ENCODE measurements at regions not wholly inside any gene's neighbourhood (a gene's known extent, or its start where the extent isn't known, plus 50 kb on each side); places are given as distances from the start of the nearest gene placed in this dataset.
"Not testable (repeated sequence)": the region's sequence is repeated elsewhere in the genome, so short reads cannot be mapped to it uniquely, and the experiment has no call there.

DNA sequence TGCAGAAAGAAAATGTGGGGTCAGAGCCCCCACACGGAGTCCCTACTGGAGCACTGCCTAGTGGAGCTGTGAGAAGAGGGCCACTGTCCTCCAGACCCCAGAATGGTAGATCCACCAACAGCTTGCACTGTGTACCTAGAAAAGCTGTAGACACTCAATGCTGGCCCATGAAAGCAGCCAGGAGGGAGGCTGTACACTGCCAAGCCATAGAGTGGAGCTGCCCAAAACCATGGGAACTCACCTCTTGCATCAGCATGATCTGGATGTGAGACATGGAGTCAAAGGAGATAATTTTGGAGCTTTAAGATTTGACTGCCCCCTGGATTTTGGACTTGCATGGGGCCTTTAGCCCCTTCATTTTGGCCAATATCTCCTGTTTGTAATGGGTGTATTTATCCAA lies 452.3 kb downstream of the MRPL39 start:
- CTCF ChIA-PET; H3K4me3 Mint-ChIP-seq; POLR2A ChIA-PET; H3K36me3 Mint-ChIP-seq; H3K27ac Mint-ChIP-seq; H3K9me3 ChIP-seq (ENCODE audit: control insufficient read depth in 2 of 3, low read length in 3 of 3); H3K36me3 ChIP-seq (ENCODE audit: control insufficient read depth in 2 of 3, insufficient read depth in 3 of 3, low read length in 3 of 3); H3K4me1 Mint-ChIP-seq; H3K4me3 ChIP-seq (ENCODE audit: low read length); DNase-seq; intact Hi-C loops (cut with micrococcal nuclease); H3K27me3 ChIP-seq (ENCODE audit: control insufficient read depth in 2 of 2, insufficient read depth in 2 of 2, low read length in 2 of 2); ATAC-seq; H3K4me1 ChIP-seq (ENCODE audit: control insufficient read depth in 2 of 2, insufficient read depth in 2 of 2, low read length in 2 of 2); H3K27ac ChIP-seq (ENCODE audit: low read depth, low read length); H3K27me3 Mint-ChIP-seq: not testable (repeated sequence)
- peaks cover 0 to 11% (median 3%) of the 10 kb centered on the region in 11 donors for H3K9me3 Mint-ChIP-seq

DNA sequence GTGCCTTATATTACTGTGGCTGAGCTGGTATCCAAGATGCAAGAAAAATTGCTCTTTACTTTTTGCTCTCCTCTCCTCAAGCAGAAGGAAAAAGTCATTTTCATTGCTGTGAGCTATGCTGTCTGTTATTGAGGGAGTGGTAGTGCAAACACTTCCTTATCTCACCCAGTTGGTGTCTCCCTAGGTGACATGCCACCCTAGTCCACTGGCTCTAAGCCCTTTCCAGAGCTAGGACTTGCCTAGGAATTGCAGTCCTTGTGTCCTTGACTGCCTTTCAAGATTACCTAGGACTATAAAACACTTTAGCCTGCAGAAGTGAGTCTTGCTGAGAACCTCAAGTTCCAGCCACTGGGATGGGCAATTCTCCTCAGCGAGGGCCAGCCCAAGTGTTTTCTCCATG lies 458.3 kb downstream of the MRPL39 start:
- Histone ChIP-seq H3K9me3 (ENCODE audit: control insufficient read depth in 2 of 3, low read length in 3 of 3) (no peaks in the 10 kb centered on the region), H3K36me3 (ENCODE audit: control insufficient read depth in 2 of 3, insufficient read depth in 3 of 3, low read length in 3 of 3) (no peaks in the 10 kb centered on the region), H3K4me3 (ENCODE audit: low read length) (no peak overlapping the region), H3K27ac (ENCODE audit: low read depth, low read length) (no peak overlapping the region), H3K27me3 (ENCODE audit: control insufficient read depth in 2 of 2, insufficient read depth in 2 of 2, low read length in 2 of 2) (no peaks in the 10 kb centered on the region), H3K4me1 (ENCODE audit: control insufficient read depth in 2 of 2, insufficient read depth in 2 of 2, low read length in 2 of 2) (no peaks in the 10 kb centered on the region)
- ATAC-seq (no peak), DNase-seq (no peak)
- Mint-ChIP-seq H3K27ac (no peak overlapping the region), H3K27me3 (peaks cover 0 to 5% (median 0%) of the 10 kb centered on the region in 5 donors), H3K9me3 (peaks cover 0 to 7% (median 2%) of the 10 kb centered on the region in 11 donors), H3K4me3 (no peak overlapping the region), H3K36me3 (no peaks in the 10 kb centered on the region), H3K4me1 (no peaks in the 10 kb centered on the region)
- intact Hi-C loops (cut with micrococcal nuclease), result no loop called here
- CTCF ChIA-PET, result no interaction called here
- POLR2A ChIA-PET, result no interaction called here

DNA sequence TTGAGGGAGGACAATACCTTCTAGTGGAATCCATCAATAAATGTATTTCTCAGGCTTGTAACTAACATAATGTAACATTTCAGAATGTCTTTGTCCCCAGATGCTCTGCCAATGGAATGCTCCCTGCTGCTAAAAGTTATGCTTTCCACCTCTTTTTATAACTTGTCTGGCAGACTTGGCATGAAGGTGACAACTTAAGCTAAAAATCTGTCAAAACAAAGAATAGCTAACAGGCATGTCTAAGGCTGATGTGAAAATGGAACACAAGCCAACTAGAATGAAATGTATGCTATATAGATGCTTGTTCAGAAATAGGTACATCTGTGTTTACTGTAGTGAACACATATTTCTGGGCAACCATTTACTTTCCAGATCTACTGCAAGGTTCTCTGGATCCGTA lies 467.9 kb downstream of the MRPL39 start:
- H3K4me3 ChIP-seq (ENCODE audit: low read length), result no peak overlapping the region
- H3K36me3 ChIP-seq (ENCODE audit: control insufficient read depth in 2 of 3, insufficient read depth in 3 of 3, low read length in 3 of 3), result no peaks in the 10 kb centered on the region
- no peak overlapping the region for H3K27ac ChIP-seq (ENCODE audit: low read depth, low read length)
- ATAC-seq (no peak), DNase-seq (no peak)
- Mint-ChIP-seq H3K9me3 (peaks cover 0 to 6% (median 2%) of the 10 kb centered on the region in 11 donors), H3K36me3 (no peaks in the 10 kb centered on the region), H3K27ac (no peak overlapping the region), H3K4me3 (no peak overlapping the region), H3K27me3 (no peaks in the 10 kb centered on the region), H3K4me1 (no peaks in the 10 kb centered on the region)
- ChIA-PET POLR2A (no interaction called here), CTCF (no interaction called here)
- H3K4me1 ChIP-seq (ENCODE audit: control insufficient read depth in 2 of 2, insufficient read depth in 2 of 2, low read length in 2 of 2), result no peaks in the 10 kb centered on the region
- H3K27me3 ChIP-seq (ENCODE audit: control insufficient read depth in 2 of 2, insufficient read depth in 2 of 2, low read length in 2 of 2), result no peaks in the 10 kb centered on the region
- H3K9me3 ChIP-seq (ENCODE audit: control insufficient read depth in 2 of 3, low read length in 3 of 3), result no peaks in the 10 kb centered on the region
- intact Hi-C loops (cut with micrococcal nuclease), result no loop called here

DNA sequence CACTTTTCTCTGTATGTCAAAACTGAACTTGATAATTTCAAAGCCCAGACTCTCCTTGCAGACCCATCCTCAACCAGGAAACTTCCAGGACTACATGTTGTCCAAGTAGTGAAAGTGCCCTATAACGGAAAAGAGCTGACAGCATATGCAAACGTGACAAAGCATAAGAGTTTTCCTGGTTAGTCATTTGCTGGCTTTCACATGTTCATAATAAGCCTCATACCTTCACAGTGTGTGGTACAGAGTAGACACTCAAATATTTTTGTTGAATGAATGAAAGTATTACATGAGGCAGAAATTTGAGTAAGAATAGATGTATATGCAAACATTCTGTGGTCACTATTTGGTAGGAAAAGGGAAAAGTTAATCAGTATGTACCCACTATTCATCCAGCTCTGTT lies 473.3 kb downstream of the MRPL39 start:
- no peaks in the 10 kb centered on the region for H3K9me3 ChIP-seq (ENCODE audit: control insufficient read depth in 2 of 3, low read length in 3 of 3)
- no peaks in the 10 kb centered on the region for H3K27me3 ChIP-seq (ENCODE audit: control insufficient read depth in 2 of 2, insufficient read depth in 2 of 2, low read length in 2 of 2)
- no peak overlapping the region for H3K4me3 ChIP-seq (ENCODE audit: low read length)
- H3K36me3 ChIP-seq (ENCODE audit: control insufficient read depth in 2 of 3, insufficient read depth in 3 of 3, low read length in 3 of 3), result no peaks in the 10 kb centered on the region
- Mint-ChIP-seq H3K4me1 (no peaks in the 10 kb centered on the region), H3K9me3 (peaks cover 0 to 13% (median 0%) of the 10 kb centered on the region in 11 donors), H3K36me3 (no peaks in the 10 kb centered on the region), H3K27ac (no peak overlapping the region), H3K4me3 (no peak overlapping the region), H3K27me3 (no peaks in the 10 kb centered on the region)
- H3K4me1 ChIP-seq (ENCODE audit: control insufficient read depth in 2 of 2, insufficient read depth in 2 of 2, low read length in 2 of 2), result no peaks in the 10 kb centered on the region
- intact Hi-C loops (cut with micrococcal nuclease), result no loop called here
- ChIA-PET POLR2A (no interaction called here), CTCF (no interaction called here)
- DNase-seq (no peak), ATAC-seq (no peak)
- H3K27ac ChIP-seq (ENCODE audit: low read depth, low read length), result no peak overlapping the region

DNA sequence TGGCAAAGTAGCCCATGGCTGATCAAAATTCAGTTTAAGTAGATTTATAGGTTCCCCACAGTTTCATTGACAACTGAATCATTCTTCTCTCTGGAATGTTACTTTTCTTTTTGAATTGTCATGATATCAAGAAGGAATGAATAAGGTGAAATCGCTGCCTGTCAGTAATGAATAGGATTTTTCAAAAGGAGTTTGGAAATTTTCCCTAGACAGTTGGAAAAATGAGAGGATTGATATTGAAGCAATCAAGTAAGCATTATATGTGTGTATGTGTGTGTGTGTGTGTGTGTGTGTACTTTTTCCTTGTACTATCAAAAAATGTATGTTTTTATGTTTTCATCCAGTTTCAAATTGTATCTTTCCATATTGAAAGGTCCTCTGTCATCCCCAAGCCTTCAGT lies 479.5 kb downstream of the MRPL39 start:
- Histone ChIP-seq H3K9me3 (ENCODE audit: control insufficient read depth in 2 of 3, low read length in 3 of 3) (no peaks in the 10 kb centered on the region), H3K27ac (ENCODE audit: low read depth, low read length) (no peak overlapping the region), H3K36me3 (ENCODE audit: control insufficient read depth in 2 of 3, insufficient read depth in 3 of 3, low read length in 3 of 3) (no peaks in the 10 kb centered on the region), H3K27me3 (ENCODE audit: control insufficient read depth in 2 of 2, insufficient read depth in 2 of 2, low read length in 2 of 2) (no peaks in the 10 kb centered on the region), H3K4me1 (ENCODE audit: control insufficient read depth in 2 of 2, insufficient read depth in 2 of 2, low read length in 2 of 2) (no peaks in the 10 kb centered on the region), H3K4me3 (ENCODE audit: low read length) (no peak overlapping the region)
- DNase-seq (no peak), ATAC-seq (no peak)
- Mint-ChIP-seq H3K4me3 (no peak overlapping the region), H3K9me3 (peaks cover 0 to 9% (median 0%) of the 10 kb centered on the region in 11 donors), H3K36me3 (no peaks in the 10 kb centered on the region), H3K27me3 (no peaks in the 10 kb centered on the region), H3K4me1 (no peaks in the 10 kb centered on the region), H3K27ac (no peak overlapping the region)
- ChIA-PET POLR2A (no interaction called here), CTCF (no interaction called here)
- intact Hi-C loops (cut with micrococcal nuclease), result no loop called here

DNA sequence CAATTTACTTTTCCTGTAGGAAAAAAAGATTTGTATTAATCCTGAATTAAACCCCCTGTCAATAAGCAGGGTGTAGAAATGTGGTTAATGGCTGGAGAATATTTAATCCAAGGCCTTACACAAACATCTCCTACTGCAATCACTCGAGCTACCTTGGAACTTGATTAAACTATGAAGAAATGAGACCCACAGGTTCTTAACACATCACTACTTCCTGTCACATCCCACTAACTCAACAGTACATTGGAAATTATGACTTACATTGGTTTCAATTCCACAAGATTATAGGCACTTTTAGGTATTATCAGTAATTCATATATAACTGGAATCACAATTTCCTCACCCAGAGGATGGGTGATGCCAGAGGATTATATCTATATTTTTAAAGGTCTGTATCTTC lies 480.3 kb downstream of the MRPL39 start:
- Histone ChIP-seq H3K9me3 (ENCODE audit: control insufficient read depth in 2 of 3, low read length in 3 of 3) (no peaks in the 10 kb centered on the region), H3K27ac (ENCODE audit: low read depth, low read length) (no peak overlapping the region), H3K36me3 (ENCODE audit: control insufficient read depth in 2 of 3, insufficient read depth in 3 of 3, low read length in 3 of 3) (no peaks in the 10 kb centered on the region), H3K4me3 (ENCODE audit: low read length) (no peak overlapping the region), H3K27me3 (ENCODE audit: control insufficient read depth in 2 of 2, insufficient read depth in 2 of 2, low read length in 2 of 2) (no peaks in the 10 kb centered on the region), H3K4me1 (ENCODE audit: control insufficient read depth in 2 of 2, insufficient read depth in 2 of 2, low read length in 2 of 2) (no peaks in the 10 kb centered on the region)
- CTCF ChIA-PET, result no interaction called here
- Mint-ChIP-seq H3K4me3 (no peak overlapping the region), H3K27ac (no peak overlapping the region), H3K4me1 (no peaks in the 10 kb centered on the region), H3K27me3 (no peaks in the 10 kb centered on the region), H3K9me3 (peaks cover 0 to 9% (median 0%) of the 10 kb centered on the region in 11 donors), H3K36me3 (no peaks in the 10 kb centered on the region)
- POLR2A ChIA-PET, result no interaction called here
- no peak for DNase-seq
- no peak for ATAC-seq
- intact Hi-C loops (cut with micrococcal nuclease), result no loop called here

DNA sequence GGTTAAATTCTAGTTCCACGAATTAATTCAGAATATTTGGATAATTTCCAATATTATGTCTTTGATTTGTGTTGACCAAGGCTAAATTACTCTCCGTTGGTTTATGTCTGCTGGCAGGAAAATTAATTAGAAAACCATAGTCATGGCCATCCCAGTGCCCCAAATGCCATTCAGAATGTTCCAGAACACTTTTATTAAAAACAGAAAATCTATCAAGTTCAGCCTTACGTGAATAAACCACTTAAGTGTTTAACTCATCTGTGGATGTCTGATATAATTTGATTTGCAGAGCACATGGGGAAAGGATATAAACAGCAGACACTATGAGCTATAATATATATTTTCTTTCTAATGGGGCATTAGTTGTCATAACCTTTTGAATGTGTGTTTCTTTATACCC lies 480.7 kb downstream of the MRPL39 start:
- Mint-ChIP-seq H3K4me3 (no peak overlapping the region), H3K27me3 (no peaks in the 10 kb centered on the region), H3K36me3 (no peaks in the 10 kb centered on the region), H3K4me1 (no peaks in the 10 kb centered on the region), H3K9me3 (peaks cover 0 to 5% (median 0%) of the 10 kb centered on the region in 11 donors), H3K27ac (no peak overlapping the region)
- POLR2A ChIA-PET, result no interaction called here
- ATAC-seq (no peak), DNase-seq (no peak)
- intact Hi-C loops (cut with micrococcal nuclease), result no loop called here
- Histone ChIP-seq H3K4me1 (ENCODE audit: control insufficient read depth in 2 of 2, insufficient read depth in 2 of 2, low read length in 2 of 2) (no peaks in the 10 kb centered on the region), H3K27me3 (ENCODE audit: control insufficient read depth in 2 of 2, insufficient read depth in 2 of 2, low read length in 2 of 2) (no peaks in the 10 kb centered on the region), H3K9me3 (ENCODE audit: control insufficient read depth in 2 of 3, low read length in 3 of 3) (no peaks in the 10 kb centered on the region), H3K36me3 (ENCODE audit: control insufficient read depth in 2 of 3, insufficient read depth in 3 of 3, low read length in 3 of 3) (no peaks in the 10 kb centered on the region), H3K4me3 (ENCODE audit: low read length) (no peak overlapping the region), H3K27ac (ENCODE audit: low read depth, low read length) (no peak overlapping the region)
- CTCF ChIA-PET, result no interaction called here
